SIG-M5 treated with dmso at 0.1 percent for 504 hours (cell line): ENCODE measurements at regions not wholly inside any gene's neighbourhood (a gene's known extent, or its start where the extent isn't known, plus 50 kb on each side); places are given as distances from the start of the nearest gene placed in this dataset.

Experiments
- DNase-seq: peaks from one replicate; lab custom pipeline; 2025; ENCODE audit not compliant: unreplicated experiment; lab: John Stamatoyannopoulos, UW

GRCh38 chrX:113770071-113770470 lies 813.8 kb upstream of the HTR2C start:
- no peak for DNase-seq

DNA sequence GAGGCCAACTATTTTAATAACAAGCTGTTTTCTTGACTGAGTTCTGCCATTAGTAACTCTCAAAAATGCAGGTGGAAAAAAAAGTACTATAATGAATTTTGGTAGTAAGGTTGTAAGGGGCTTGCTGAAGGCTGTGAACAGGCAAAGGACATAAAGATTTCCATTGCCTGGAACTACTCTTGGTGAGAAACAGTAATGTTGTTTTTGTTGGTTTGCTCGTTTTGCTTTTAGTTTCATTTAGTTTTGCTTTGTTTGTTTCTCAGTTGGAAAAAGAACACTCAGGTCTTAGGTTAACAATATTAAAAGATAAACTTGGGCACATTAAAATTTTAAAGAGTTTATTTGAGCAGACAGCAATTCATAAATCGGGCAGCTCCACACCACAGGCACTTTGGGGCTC lies 824.5 kb upstream of the HTR2C start:
- DNase-seq, result no peak

- no peak for DNase-seq
Measured at GRCh38 chrX:113747274-113747973, 836.5 kb upstream of the HTR2C start.

GRCh38 chrX:113743069-113743468 lies 840.8 kb upstream of the HTR2C start:
- DNase-seq, result no peak

DNA sequence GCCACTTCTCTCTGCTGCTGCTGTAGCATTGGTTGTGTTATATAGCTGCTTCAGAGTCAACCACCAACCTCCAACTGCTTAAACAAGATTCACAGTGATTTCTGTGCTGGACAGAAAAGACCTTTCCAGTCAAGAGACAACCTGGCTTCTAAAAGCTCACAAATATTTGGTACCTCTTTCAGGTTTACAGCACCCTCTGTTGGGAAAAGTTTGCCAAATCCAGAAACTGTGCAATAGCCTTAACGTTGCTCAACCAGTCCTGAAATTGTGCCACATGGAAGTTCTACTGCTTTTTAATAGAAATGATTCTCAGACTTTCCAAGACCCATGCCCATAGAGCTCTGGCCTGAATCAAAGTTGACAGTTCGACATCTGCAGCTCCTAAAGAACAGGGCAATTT lies 842.1 kb upstream of the HTR2C start:
- DNase-seq, result no peak

- DNase-seq, result no peak
Measured at GRCh38 chrX:113728937-113729336, 854.9 kb upstream of the HTR2C start.

GRCh38 chrX:113726898-113727297 lies 857.0 kb upstream of the HTR2C start:
- DNase-seq, result no peak

GRCh38 chrX:113726466-113726865 lies 857.4 kb upstream of the HTR2C start:
- DNase-seq, result no peak

DNA sequence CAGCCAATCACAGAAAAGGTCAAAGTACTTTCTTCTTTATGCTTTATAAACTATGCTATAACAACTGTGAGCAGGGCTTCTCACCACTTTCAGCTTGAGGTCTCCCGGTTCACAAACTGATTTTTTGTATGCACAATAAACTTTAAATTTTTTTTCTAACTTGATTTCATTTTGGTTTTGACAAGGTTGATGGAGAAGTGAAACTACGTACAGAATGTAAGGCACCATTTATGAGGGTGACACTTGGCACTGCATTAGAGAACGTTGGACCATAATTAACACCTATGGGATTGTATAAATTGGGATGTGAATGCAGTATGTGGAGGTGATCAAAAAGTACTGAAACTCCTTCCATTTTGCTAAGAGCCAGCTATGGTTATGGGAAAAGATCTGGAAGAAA lies 857.9 kb upstream of the HTR2C start:
- no peak for DNase-seq

DNA sequence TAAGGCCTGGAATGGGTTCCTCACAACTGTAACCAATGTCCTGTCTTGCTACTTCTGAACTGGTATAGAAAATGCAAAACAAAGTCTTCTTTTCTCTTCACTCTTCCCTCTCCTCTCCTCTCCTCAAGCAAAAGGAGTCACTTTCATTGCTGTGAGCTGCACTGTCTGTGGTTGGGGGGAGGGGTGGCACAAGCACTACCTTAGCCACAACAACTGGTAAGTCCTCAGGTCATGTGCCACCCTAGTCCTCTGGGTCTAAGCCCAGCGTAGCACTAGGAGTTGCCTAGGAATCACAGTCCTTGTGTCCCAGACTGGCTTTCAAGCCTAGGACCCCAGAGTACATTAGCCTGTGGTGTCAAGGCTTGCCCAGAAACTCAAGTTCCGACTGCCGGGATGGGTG lies 859.3 kb upstream of the AMOT start:
- DNase-seq, result no peak

DNA sequence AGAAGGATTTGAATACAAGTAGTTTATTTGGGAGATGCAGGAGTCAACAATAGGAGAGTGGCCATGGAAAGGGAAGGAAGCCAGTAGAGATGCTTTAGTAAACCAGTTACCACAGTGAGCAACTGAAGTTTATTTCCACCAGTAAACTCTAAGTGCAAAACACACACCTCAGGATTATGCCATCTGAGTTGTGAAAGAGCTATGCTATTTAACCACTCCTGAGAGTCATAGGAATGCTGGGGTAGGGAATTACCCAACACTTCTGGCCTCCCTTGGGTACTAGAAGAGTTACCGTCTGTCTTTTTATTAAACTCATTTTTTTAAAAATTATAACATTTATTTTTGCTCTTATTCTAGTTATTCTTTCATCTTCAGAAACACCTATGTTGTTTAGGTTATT lies 834.6 kb upstream of the AMOT start:
- no peak for DNase-seq

GRCh38 chrX:113651306-113651705 lies 810.7 kb upstream of the AMOT start:
- DNase-seq, result no peak

- DNase-seq, result no peak
Measured at GRCh38 chrX:113644426-113644825, 803.8 kb upstream of the AMOT start.

DNA sequence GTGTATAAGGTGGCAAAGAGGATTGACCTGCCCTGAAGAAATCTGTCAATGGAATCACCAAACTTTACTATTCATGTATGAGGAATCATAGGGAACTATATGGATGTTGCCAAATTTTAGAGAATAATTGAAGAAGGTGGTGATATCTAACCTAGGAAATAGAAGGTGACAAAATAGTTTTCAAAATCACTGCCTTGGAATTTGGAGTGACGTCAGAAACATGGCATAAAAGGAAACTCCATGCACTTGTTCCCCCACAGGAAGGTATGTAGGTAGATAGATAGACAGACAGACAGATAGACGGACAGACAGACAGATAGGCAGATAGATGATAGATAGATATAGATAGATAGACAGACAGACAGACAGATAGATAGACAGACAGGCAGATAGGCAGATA lies 793.9 kb upstream of the AMOT start:
- DNase-seq, result no peak

DNA sequence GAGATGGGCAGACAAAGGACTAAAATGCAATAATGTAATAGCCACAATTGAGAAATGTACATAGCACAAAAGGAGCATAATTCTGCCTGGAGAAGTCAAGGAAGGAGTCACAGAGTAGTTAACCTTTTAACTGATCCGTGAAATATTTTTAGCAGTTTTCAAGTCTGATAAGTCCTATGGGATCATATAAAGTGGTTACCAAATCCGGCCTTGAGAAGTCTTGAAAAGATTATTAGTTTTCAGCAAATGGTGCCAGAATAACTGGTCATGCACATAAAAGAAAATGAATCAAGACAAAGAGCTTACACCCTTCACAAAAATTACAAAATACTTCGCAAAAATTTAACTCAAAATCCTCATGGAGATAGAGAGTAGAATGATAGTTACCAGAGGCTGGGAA lies 788.7 kb upstream of the AMOT start:
- no peak for DNase-seq

GRCh38 chrX:113594123-113594841 lies 753.7 kb upstream of the AMOT start:
- no peak for DNase-seq

GRCh38 chrX:113586281-113586898 lies 745.8 kb upstream of the AMOT start:
- no peak for DNase-seq

GRCh38 chrX:113580486-113580885 lies 739.9 kb upstream of the AMOT start:
- no peak for DNase-seq

DNA sequence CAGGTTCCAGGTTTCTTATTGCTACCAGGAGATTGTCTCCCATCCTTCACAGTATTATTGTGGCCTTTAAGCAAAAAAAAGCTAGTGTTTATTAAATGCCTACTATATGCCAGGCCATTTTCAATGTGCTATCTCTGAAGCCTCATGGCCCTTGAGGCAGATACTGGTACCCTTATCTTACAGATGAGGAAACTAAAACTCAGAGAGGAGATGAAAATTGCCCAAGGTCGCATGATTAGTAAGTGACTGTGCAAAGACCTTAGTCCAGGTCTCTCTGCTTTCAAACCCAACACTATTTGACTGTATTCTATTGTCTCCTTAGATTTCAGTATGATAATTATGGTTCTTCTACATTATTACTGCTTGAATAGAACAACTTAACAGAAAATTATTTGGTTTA lies 717.9 kb upstream of the AMOT start:
- no peak for DNase-seq

DNA sequence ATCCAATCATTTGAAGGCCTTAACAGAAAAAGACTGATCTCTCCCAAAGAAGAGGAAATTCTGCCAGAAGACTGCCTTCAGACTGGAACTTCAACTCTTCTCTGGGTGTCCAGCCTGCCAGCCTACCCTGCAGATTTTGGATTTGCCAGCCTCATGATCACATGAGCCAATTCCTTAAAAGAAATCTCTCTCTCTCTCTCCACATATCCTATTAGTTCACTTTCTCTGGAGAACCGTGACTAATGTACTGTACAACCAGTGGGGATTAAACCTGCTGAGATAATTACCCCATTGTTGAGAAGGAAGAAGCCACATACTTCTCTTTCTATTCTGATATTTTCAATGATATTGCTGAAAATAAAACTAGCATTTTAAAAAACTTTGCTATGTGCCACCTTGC lies 711.3 kb upstream of the AMOT start:
- DNase-seq, result no peak

GRCh38 chrX:113548308-113549015 lies 707.8 kb upstream of the AMOT start:
- no peak for DNase-seq

DNA sequence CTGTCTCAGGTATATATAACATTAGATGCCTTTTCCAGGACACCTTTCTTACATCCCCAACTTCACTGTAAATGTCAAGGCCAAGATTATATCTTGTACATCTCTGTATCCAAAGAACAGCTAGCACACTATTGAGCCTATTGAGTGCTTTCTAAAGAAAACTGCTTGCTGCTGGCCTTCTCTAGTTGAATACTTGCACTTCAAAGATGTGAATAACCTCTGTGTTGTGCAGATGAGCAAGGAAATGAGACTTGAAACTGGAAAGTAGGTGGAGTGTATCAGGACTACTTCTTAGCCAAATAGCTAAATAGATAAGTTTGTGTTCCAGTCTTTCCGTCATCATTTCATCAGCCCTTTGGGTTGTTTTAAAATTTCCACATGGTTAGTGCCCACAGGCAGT lies 704.4 kb upstream of the AMOT start:
- DNase-seq, result no peak
